ENCODE measurements at regions not wholly inside any gene's neighbourhood (a gene's known extent, or its start where the extent isn't known, plus 50 kb on each side); places are given as distances from the start of the nearest gene placed in this dataset.

- TF ChIP-seq CTCF (conservative IDR thresholded peaks at IDR 0.05; ENCODE audit: low read depth, low read length) (no peak), EZH2 (IDR thresholded peaks at IDR 0.05; ENCODE audit: borderline replicate concordance, low read depth, low read length, poor library complexity, severe bottlenecking) (no peak)
Measured at GRCh38 chr3:153681057-153681456, 440.1 kb upstream of the ARHGEF26 start.
